ENCODE measurements at regions not wholly inside any gene's neighbourhood (a gene's known extent, or its start where the extent isn't known, plus 50 kb on each side); places are given as distances from the start of the nearest gene placed in this dataset.
"Not testable (repeated sequence)": the region's sequence is repeated elsewhere in the genome, so short reads cannot be mapped to it uniquely, and the experiment has no call there.

DNA sequence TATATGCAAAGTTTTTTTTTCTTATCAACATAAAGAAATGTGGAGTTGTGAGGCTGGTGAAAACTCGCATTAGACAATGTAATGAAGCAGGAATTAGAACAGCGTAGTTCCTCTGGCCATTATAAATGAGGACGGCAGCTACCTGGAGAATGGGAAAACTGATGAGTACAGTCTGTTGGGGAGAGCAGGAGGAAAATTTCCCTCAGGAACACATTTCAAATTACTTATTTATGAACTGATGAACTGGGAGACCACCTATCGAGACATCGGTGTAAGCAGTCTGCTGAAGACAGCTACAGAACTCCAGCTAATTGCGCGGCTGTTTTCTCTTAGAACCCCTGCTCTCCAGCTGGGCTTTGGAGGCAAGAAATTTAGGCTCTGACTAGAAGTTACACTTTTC, 343.9 kb upstream of the CLINT1 start:
- TF ChIP-seq, protein P1, sequence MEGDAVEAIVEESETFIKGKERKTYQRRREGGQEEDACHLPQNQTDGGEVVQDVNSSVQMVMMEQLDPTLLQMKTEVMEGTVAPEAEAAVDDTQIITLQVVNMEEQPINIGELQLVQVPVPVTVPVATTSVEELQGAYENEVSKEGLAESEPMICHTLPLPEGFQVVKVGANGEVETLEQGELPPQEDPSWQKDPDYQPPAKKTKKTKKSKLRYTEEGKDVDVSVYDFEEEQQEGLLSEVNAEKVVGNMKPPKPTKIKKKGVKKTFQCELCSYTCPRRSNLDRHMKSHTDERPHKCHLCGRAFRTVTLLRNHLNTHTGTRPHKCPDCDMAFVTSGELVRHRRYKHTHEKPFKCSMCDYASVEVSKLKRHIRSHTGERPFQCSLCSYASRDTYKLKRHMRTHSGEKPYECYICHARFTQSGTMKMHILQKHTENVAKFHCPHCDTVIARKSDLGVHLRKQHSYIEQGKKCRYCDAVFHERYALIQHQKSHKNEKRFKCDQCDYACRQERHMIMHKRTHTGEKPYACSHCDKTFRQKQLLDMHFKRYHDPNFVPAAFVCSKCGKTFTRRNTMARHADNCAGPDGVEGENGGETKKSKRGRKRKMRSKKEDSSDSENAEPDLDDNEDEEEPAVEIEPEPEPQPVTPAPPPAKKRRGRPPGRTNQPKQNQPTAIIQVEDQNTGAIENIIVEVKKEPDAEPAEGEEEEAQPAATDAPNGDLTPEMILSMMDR (IDR thresholded peaks at IDR 0.05; ENCODE audit: insufficient read depth, low read depth, low read length) = no peak
- DNase-seq (ENCODE audit: low read depth) = no peak
- H3K4me3 ChIP-seq (ENCODE audit: low read depth, low read length) = no peak overlapping the region

DNA sequence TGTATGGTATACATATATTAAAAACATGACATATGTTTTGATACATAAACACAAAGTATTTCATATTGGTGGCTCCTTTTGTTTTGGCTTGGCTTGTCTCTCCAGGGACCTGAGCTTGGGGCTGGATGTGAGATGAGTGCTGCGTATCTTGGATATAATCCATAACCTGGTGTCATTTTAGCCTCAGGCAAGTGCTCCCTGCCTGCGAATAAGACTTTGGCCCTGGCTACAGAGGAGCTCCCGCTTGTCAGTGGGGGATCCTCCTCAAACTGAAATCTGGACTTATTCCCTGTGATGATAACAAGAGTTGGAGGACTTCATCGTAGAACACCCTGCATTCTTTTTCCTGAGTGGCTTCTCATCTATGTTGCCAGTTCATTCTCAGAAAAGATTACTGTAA, 341.7 kb upstream of the CLINT1 start:
- DNase-seq (ENCODE audit: low read depth) = no peak
- TF ChIP-seq, protein P1 (IDR thresholded peaks at IDR 0.05; ENCODE audit: insufficient read depth, low read depth, low read length) = no peak
- H3K4me3 ChIP-seq (ENCODE audit: low read depth, low read length) = no peak overlapping the region

- TF ChIP-seq, protein P1 (IDR thresholded peaks at IDR 0.05; ENCODE audit: insufficient read depth, low read depth, low read length) = no peak
- H3K4me3 ChIP-seq (ENCODE audit: low read depth, low read length) = no peak overlapping the region
Measured at GRCh38 chr5:158198636-158199035, 339.7 kb upstream of the CLINT1 start.

GRCh38 chr5:158195416-158196210, 336.7 kb upstream of the CLINT1 start:
- DNase-seq (ENCODE audit: low read depth) = no peak
- TF ChIP-seq, protein P1 (IDR thresholded peaks at IDR 0.05; ENCODE audit: insufficient read depth, low read depth, low read length) = no peak
- no peak overlapping the region for H3K4me3 ChIP-seq (ENCODE audit: low read depth, low read length)

More at GRCh38 chr5:158198636-158199035, 339.7 kb upstream of the CLINT1 start:
- no peak for DNase-seq (ENCODE audit: low read depth)

GRCh38 chr5:158194561-158194976, 335.6 kb upstream of the CLINT1 start:
- H3K4me3 ChIP-seq (ENCODE audit: low read depth, low read length) = no peak overlapping the region
- no peak for DNase-seq (ENCODE audit: low read depth)
- TF ChIP-seq, protein P1 (IDR thresholded peaks at IDR 0.05; ENCODE audit: insufficient read depth, low read depth, low read length) = no peak

DNA sequence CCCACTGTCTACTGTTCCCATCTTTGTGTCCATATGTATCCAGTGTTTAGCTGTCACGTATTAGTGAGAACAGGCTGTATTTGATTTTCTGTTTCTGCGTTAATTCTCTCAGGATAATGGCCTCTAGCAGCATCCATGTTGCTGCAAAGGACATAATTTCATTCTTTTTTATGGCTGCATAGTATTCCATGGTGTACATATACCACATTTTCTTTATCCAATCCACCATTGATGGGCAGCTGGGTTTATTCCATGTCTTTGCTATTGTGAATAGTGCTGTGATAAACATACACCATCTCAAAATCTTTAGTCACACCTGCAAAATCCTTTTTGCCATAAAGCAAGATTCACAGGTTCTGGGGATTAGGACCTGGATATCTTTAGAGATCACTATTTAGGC, 334.4 kb upstream of the CLINT1 start:
- DNase-seq (ENCODE audit: low read depth) = not testable (repeated sequence)

DNA sequence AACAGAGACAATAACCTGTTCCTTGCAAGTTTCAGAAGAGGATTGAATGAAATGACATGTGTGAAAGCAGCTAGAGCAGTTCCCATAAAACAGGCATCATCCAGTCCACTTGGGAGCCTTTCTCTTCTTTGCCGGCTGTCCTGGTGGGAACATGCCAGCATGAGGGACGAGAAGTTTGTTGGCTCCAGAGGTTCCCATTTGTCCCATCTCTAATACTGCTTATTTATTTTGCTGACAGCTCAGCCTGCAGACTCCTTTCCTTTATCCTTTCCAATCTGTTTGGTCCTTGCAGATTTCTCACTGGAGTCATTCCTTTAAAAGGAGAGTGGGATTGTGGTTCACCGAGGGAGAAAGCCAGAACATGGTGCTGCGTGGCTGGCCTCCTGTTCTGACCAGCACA, 321.5 kb upstream of the CLINT1 start:
- no peak for DNase-seq (ENCODE audit: low read depth)
- H3K4me3 ChIP-seq (ENCODE audit: low read depth, low read length) = no peak overlapping the region
- TF ChIP-seq, protein P1 (IDR thresholded peaks at IDR 0.05; ENCODE audit: insufficient read depth, low read depth, low read length) = no peak

More for the DNA sequence above, 334.4 kb upstream of the CLINT1 start:
- H3K4me3 ChIP-seq (ENCODE audit: low read depth, low read length) = not testable (repeated sequence)
